ENCODE measurements at regions not wholly inside any gene's neighbourhood (a gene's known extent, or its start where the extent isn't known, plus 50 kb on each side); places are given as distances from the start of the nearest gene placed in this dataset.
A peak's percentile ranks its signal among the peaks of the same experiment; 100 is the strongest.

DNA sequence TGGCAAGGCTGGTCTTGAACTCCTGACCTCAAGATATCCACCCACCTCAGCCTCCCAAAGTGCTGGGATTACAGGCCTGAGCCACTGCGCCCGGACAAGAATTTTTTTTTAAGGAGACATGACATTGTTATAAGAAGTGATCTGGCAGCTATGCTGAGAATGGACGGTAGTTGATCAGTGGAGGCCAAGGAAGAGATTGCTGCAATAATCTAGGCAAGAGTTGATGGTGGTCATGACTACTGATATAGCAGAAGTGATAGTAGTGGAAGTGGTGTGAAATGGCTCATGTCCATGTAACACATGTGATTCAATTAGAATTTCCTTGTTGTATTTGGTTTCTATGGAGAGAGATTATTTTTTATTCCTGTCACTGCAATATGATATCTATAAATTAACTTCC, 125.3 kb upstream of the CCN2 start:
- H3K27ac ChIP-seq (ENCODE audit: low read depth, low read length) = no peak overlapping the region
- no peaks in the 10 kb centered on the region for H3K36me3 ChIP-seq (ENCODE audit: control insufficient read depth, insufficient read depth, low read length)
- no peak overlapping the region for H3K4me3 ChIP-seq (ENCODE audit: low read depth, low read length)
- H3K4me1 ChIP-seq (ENCODE audit: control insufficient read depth, insufficient read depth, low read length) = no peaks in the 10 kb centered on the region
- H3K9ac ChIP-seq (ENCODE audit: low read depth, low read length) = no peak overlapping the region
- H3K9me3 ChIP-seq (ENCODE audit: control insufficient read depth, insufficient read depth, low read length) = no peaks in the 10 kb centered on the region
- H3K27me3 ChIP-seq (ENCODE audit: control insufficient read depth, insufficient read depth, low read length) = no peaks in the 10 kb centered on the region

DNA sequence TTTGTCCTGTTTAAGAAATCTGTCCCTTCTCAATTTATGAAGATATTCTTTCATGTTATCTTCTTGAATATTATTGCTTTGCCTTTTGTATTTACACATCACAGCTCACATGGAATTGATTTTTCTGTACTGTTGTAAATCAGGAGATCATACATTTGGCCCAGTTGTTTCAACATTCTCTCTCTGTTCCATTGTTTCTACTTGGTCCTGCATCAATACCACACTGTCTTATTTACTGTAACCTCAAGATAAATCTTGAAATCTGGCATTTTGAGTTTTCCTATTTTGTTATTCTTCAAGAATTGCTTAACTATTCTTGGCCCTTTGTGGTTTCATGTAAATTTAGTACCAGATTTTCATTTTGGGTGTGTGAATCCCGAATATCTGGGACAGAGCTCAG, 121.7 kb upstream of the CCN2 start:
- H3K4me1 ChIP-seq (ENCODE audit: control insufficient read depth, insufficient read depth, low read length) = no peaks in the 10 kb centered on the region
- no peaks in the 10 kb centered on the region for H3K9me3 ChIP-seq (ENCODE audit: control insufficient read depth, insufficient read depth, low read length)
- H3K4me3 ChIP-seq (ENCODE audit: low read depth, low read length) = no peak overlapping the region
- no peak overlapping the region for H3K27ac ChIP-seq (ENCODE audit: low read depth, low read length)
- no peaks in the 10 kb centered on the region for H3K27me3 ChIP-seq (ENCODE audit: control insufficient read depth, insufficient read depth, low read length)
- no peaks in the 10 kb centered on the region for H3K36me3 ChIP-seq (ENCODE audit: control insufficient read depth, insufficient read depth, low read length)
- H3K9ac ChIP-seq (ENCODE audit: low read depth, low read length) = no peak overlapping the region

DNA sequence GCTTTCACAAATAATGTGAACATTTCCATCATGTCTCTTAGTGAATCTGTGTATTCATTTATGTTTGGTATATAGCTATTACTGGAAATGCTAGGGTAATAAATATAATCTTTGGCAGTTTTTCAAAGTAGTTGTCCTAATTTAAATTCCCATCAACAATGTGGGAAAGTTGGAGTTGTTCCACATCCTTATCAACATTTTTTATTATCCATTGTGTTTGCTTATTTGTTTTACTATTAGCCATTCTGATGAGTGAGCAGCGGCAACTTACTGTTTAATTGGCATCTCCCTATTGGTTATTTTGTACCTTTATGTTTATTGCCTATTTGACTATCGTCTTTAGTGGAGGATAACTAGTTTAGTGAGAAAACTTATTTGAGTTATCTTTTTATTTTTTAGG, 121.1 kb upstream of the CCN2 start:
- Histone ChIP-seq H3K27ac (ENCODE audit: low read depth, low read length) (no peak overlapping the region), H3K9ac (ENCODE audit: low read depth, low read length) (no peak overlapping the region), H3K27me3 (ENCODE audit: control insufficient read depth, insufficient read depth, low read length) (no peaks in the 10 kb centered on the region), H3K36me3 (ENCODE audit: control insufficient read depth, insufficient read depth, low read length) (no peaks in the 10 kb centered on the region), H3K4me1 (ENCODE audit: control insufficient read depth, insufficient read depth, low read length) (no peaks in the 10 kb centered on the region), H3K9me3 (ENCODE audit: control insufficient read depth, insufficient read depth, low read length) (no peaks in the 10 kb centered on the region), H3K4me3 (ENCODE audit: low read depth, low read length) (no peak overlapping the region)

DNA sequence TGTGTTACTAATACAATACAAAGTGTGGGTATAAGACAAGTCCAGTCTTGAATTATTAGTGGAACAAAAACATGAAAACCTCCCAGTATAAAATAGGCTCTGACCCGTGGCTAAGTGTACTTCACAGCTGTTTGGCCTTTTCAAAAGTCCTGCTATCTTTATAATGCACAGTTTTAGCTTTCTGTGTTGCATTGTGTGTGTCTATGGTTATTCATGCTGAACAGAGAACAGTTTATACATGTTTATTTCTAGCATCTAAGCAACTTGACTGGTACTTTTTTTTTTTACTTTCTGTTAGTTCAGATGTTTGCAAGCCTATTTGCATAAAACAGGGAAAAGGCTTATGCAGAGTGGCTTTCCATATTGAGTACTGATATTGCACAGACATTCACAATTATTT, 119.2 kb upstream of the CCN2 start:
- Histone ChIP-seq H3K4me1 (ENCODE audit: control insufficient read depth, insufficient read depth, low read length) (no peaks in the 10 kb centered on the region), H3K9me3 (ENCODE audit: control insufficient read depth, insufficient read depth, low read length) (no peaks in the 10 kb centered on the region), H3K27me3 (ENCODE audit: control insufficient read depth, insufficient read depth, low read length) (no peaks in the 10 kb centered on the region), H3K9ac (ENCODE audit: low read depth, low read length) (no peak overlapping the region), H3K27ac (ENCODE audit: low read depth, low read length) (no peak overlapping the region), H3K36me3 (ENCODE audit: control insufficient read depth, insufficient read depth, low read length) (no peaks in the 10 kb centered on the region), H3K4me3 (ENCODE audit: low read depth, low read length) (no peak overlapping the region)

DNA sequence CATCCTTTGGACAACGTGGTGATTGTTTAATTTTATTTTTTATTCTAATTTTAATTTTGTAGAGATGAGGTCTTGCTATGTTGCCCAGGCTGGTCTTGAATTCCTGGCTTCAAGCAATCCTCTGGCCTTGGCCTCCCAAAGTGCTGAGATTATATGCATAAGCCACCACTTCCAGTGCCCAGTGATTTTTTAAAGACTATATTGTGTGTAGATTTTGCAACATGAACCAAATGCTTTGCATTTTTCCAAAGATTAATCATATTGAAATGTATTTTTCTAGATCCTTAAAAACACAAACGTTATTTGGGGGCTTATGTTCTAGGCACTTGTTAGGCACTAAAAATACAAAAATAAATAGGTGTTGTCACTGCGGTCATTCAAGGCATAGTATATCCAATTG, 117.6 kb upstream of the CCN2 start:
- no peaks in the 10 kb centered on the region for H3K9me3 ChIP-seq (ENCODE audit: control insufficient read depth, insufficient read depth, low read length)
- peaks cover 4% of the 10 kb centered on the region; the same call in 1 of the 2 replicates for H3K4me1 ChIP-seq (ENCODE audit: control insufficient read depth, insufficient read depth, low read length)
- no peak overlapping the region for H3K27ac ChIP-seq (ENCODE audit: low read depth, low read length)
- no peak overlapping the region for H3K9ac ChIP-seq (ENCODE audit: low read depth, low read length)
- H3K27me3 ChIP-seq (ENCODE audit: control insufficient read depth, insufficient read depth, low read length) = no peaks in the 10 kb centered on the region
- no peaks in the 10 kb centered on the region for H3K36me3 ChIP-seq (ENCODE audit: control insufficient read depth, insufficient read depth, low read length)
- no peak overlapping the region for H3K4me3 ChIP-seq (ENCODE audit: low read depth, low read length)

DNA sequence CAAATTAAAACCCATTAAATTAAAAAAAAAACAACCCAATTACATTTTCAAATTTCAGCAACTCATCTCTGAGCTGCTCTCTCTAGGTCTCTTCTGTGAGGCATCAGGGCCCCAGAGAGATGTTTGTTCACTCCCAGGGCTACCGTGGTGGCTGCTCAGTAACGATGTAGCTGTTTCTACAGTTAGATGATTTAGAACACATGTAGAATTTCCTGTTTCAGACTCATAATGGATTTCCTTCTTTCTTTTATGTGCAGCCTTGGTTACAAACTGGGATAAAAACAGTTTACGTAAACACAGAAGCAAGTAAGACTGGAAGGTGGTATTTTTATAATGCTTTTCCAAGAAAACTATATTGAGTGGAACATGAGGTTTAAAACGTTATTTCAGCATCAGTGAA, 116.1 kb upstream of the CCN2 start:
- Histone ChIP-seq H3K4me3 (ENCODE audit: low read depth, low read length) (no peak overlapping the region), H3K36me3 (ENCODE audit: control insufficient read depth, insufficient read depth, low read length) (no peaks in the 10 kb centered on the region), H3K27ac (ENCODE audit: low read depth, low read length) (no peak overlapping the region), H3K9ac (ENCODE audit: low read depth, low read length) (no peak overlapping the region), H3K4me1 (ENCODE audit: control insufficient read depth, insufficient read depth, low read length) (peaks cover 9% of the 10 kb centered on the region; the same call in 1 of the 2 replicates), H3K9me3 (ENCODE audit: control insufficient read depth, insufficient read depth, low read length) (no peaks in the 10 kb centered on the region), H3K27me3 (ENCODE audit: control insufficient read depth, insufficient read depth, low read length) (no peaks in the 10 kb centered on the region)

DNA sequence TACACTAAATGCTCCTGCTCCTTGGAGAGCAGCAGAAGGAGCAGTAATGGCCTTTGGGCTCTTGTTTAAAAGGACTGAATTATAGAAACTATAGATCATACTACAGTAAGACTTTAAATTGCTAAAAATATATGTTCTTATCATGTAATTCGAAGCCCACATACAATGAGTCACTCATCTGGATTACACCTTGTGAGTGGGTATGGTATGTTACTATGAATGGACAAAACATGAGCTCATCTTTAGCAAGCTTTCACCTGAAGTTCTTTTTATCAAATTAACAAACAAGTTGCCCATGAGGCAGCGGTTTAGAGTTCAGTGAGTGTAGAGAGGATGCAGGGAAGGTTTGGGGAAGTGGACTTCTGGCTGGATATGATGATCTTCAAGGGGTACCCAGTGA, 114.4 kb upstream of the CCN2 start:
- H3K9me3 ChIP-seq (ENCODE audit: control insufficient read depth, insufficient read depth, low read length) = no peaks in the 10 kb centered on the region
- H3K4me1 ChIP-seq (ENCODE audit: control insufficient read depth, insufficient read depth, low read length) = peaks cover 9% of the 10 kb centered on the region; the same call in 1 of the 2 replicates

DNA sequence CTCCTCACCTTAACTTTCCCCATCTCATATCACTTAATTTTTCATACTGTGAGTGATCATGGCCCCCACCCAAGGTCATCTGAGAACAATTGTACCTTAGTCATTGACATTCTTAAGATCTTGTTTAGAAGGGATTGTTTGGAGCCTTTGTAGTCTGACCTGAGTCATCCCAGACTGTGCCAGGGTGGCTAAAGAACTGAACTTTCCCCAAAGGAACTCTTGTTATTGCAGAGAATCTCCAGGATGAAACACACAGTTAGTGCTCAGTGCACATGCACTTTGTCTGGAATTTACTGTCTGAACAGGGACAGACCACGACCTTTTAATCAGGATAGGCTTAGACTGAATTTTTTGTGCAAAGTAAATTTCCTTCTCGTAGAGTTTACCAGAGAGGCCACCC, 112.6 kb upstream of the CCN2 start:
- no peak overlapping the region for H3K27ac ChIP-seq (ENCODE audit: low read depth, low read length)
- H3K4me1 ChIP-seq (ENCODE audit: control insufficient read depth, insufficient read depth, low read length) = peaks cover 9% of the 10 kb centered on the region; the same call in 1 of the 2 replicates
- H3K27me3 ChIP-seq (ENCODE audit: control insufficient read depth, insufficient read depth, low read length) = no peaks in the 10 kb centered on the region
- H3K36me3 ChIP-seq (ENCODE audit: control insufficient read depth, insufficient read depth, low read length) = no peaks in the 10 kb centered on the region
- no peak overlapping the region for H3K9ac ChIP-seq (ENCODE audit: low read depth, low read length)
- no peak overlapping the region for H3K4me3 ChIP-seq (ENCODE audit: low read depth, low read length)
- no peaks in the 10 kb centered on the region for H3K9me3 ChIP-seq (ENCODE audit: control insufficient read depth, insufficient read depth, low read length)

More for the DNA sequence above, 114.4 kb upstream of the CCN2 start:
- Histone ChIP-seq H3K27ac (ENCODE audit: low read depth, low read length) (no peak overlapping the region), H3K4me3 (ENCODE audit: low read depth, low read length) (no peak overlapping the region), H3K27me3 (ENCODE audit: control insufficient read depth, insufficient read depth, low read length) (no peaks in the 10 kb centered on the region), H3K36me3 (ENCODE audit: control insufficient read depth, insufficient read depth, low read length) (no peaks in the 10 kb centered on the region), H3K9ac (ENCODE audit: low read depth, low read length) (no peak overlapping the region)

DNA sequence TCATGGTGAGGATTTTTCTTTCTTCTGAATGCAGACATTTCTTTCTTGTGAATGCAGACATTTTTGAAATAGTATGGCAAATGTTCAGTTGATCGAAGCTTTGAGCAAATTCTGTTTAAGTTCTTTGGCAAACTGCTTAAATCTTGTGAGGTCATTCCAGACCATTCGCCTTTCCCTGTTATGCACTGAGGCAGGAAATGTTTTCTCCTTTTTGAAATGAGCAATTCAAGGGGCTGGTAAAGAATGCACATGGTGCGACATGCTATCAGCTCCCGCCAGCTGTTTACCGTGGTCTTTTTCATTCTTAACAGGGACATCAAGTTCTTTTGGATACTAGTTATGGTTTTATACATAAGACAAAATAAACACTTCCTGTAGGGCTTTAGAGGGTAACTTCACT, 112.0 kb upstream of the CCN2 start:
- Histone ChIP-seq H3K27me3 (ENCODE audit: control insufficient read depth, insufficient read depth, low read length) (no peaks in the 10 kb centered on the region), H3K4me3 (ENCODE audit: low read depth, low read length) (no peak overlapping the region), H3K36me3 (ENCODE audit: control insufficient read depth, insufficient read depth, low read length) (no peaks in the 10 kb centered on the region), H3K9ac (ENCODE audit: low read depth, low read length) (no peak overlapping the region), H3K9me3 (ENCODE audit: control insufficient read depth, insufficient read depth, low read length) (no peaks in the 10 kb centered on the region), H3K4me1 (ENCODE audit: control insufficient read depth, insufficient read depth, low read length) (peaks cover 9% of the 10 kb centered on the region; the same call in 1 of the 2 replicates), H3K27ac (ENCODE audit: low read depth, low read length) (peak overlapping the region; percentile 16)

DNA sequence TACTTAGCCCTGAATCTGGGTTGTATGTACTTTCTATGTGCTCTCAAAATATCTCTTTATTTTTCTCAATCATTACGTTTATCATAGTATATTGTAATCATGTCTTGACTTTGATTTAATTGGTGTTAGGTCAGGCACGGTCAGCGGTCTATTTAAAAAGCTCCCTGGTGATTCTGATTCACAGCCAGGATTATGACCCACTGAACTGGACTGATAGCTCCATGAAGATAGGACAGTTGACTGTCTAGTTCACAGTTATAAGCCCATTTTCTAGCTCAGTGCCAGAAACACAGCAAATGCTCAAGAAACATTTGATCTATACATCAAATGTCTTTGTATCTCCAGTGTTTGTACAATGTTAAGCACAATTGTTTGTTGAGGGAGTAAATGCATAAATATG, 111.5 kb upstream of the CCN2 start:
- Histone ChIP-seq H3K36me3 (ENCODE audit: control insufficient read depth, insufficient read depth, low read length) (no peaks in the 10 kb centered on the region), H3K27ac (ENCODE audit: low read depth, low read length) (no peak overlapping the region), H3K9ac (ENCODE audit: low read depth, low read length) (no peak overlapping the region), H3K4me3 (ENCODE audit: low read depth, low read length) (no peak overlapping the region), H3K27me3 (ENCODE audit: control insufficient read depth, insufficient read depth, low read length) (no peaks in the 10 kb centered on the region), H3K9me3 (ENCODE audit: control insufficient read depth, insufficient read depth, low read length) (no peaks in the 10 kb centered on the region), H3K4me1 (ENCODE audit: control insufficient read depth, insufficient read depth, low read length) (peaks cover 9% of the 10 kb centered on the region; the same call in 1 of the 2 replicates)

DNA sequence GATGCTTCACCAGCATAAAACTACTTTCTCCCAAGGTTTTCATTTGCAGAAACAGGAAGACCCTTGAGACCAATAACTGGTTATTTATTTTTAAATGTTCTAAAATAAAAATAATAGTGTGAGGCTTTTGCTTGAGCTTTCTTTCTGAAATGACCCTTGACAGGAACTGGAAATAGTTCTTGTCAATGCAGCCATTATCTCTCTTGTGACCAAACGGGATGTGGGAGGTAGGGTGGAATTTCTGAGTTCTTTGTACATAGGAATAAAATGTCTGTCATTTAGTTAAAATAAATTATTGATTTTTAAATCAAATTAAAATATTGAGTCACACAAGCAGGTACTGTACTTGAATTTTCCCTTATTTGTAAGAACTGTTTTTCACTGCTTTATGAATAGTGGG, 110.2 kb upstream of the CCN2 start:
- Histone ChIP-seq H3K9me3 (ENCODE audit: control insufficient read depth, insufficient read depth, low read length) (no peaks in the 10 kb centered on the region), H3K4me1 (ENCODE audit: control insufficient read depth, insufficient read depth, low read length) (peaks cover 9% of the 10 kb centered on the region; the same call in 1 of the 2 replicates), H3K27ac (ENCODE audit: low read depth, low read length) (no peak overlapping the region), H3K4me3 (ENCODE audit: low read depth, low read length) (no peak overlapping the region), H3K36me3 (ENCODE audit: control insufficient read depth, insufficient read depth, low read length) (no peaks in the 10 kb centered on the region), H3K9ac (ENCODE audit: low read depth, low read length) (no peak overlapping the region), H3K27me3 (ENCODE audit: control insufficient read depth, insufficient read depth, low read length) (no peaks in the 10 kb centered on the region)

DNA sequence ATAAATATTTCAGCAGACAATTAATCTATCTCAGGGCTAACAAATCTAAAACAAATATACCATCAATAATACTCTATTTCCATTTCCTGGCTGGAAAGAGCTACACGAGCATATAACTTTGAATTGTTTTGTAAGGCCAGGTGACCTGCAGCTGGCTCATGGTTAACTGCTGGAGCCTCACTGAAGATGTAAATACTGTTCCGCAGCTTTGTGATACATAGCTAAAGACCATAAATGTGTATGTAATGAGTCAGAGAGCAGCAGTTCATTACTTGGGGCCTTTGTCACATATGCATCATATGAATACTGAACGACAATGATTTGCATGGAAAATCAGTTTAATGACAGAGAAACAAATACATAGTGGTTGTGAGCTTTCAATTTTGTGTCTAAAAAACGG, 109.4 kb upstream of the CCN2 start:
- Histone ChIP-seq H3K9ac (ENCODE audit: low read depth, low read length) (no peak overlapping the region), H3K27me3 (ENCODE audit: control insufficient read depth, insufficient read depth, low read length) (no peaks in the 10 kb centered on the region), H3K4me3 (ENCODE audit: low read depth, low read length) (no peak overlapping the region), H3K4me1 (ENCODE audit: control insufficient read depth, insufficient read depth, low read length) (peaks cover 9% of the 10 kb centered on the region; the same call in 1 of the 2 replicates), H3K36me3 (ENCODE audit: control insufficient read depth, insufficient read depth, low read length) (no peaks in the 10 kb centered on the region), H3K9me3 (ENCODE audit: control insufficient read depth, insufficient read depth, low read length) (no peaks in the 10 kb centered on the region), H3K27ac (ENCODE audit: low read depth, low read length) (no peak overlapping the region)

Data from HUES48 (cell line).